WTC11 (cell line): ENCODE measurements at regions not wholly inside any gene's neighbourhood (a gene's known extent, or its start where the extent isn't known, plus 50 kb on each side); places are given as distances from the start of the nearest gene placed in this dataset.

Experiments
- ATAC-seq: fragments of 200-7000 bp; cut with Tn5 transposase; 2 replicates; pipeline ENCODE4 v1.10.0; 2021; ENCODE audit warnings: mild to moderate bottlenecking, moderate library complexity
- CTCF ChIA-PET: fragments of 300-600 bp; sonication (Branson Sonifier 250); formaldehyde crosslinking; loops from one replicate; lab custom pipeline; 2021; ENCODE audit warnings: antibody characterized with exemption; lab: Charles Lee
- POLR2A ChIA-PET: fragments of 350-600 bp; sonication (Branson Sonifier 250); formaldehyde crosslinking; loops from one replicate; lab custom pipeline; 2021; ENCODE audit warnings: antibody characterized with exemption; lab: Charles Lee
- DNase-seq: peaks from one replicate; pipeline ENCODE4 v3.0.0; 2021; ENCODE audit warnings: low spot score
- H3K27ac Mint-ChIP-seq: 2 replicates; pipeline ENCODE4 v1.8.0; 2021; ENCODE audit warnings: mixed read lengths
- H3K27me3 Mint-ChIP-seq: 2 replicates; pipeline ENCODE4 v1.8.0; 2021; ENCODE audit warnings: low read depth, mild to moderate bottlenecking, moderate library complexity, mixed read lengths
- H3K36me3 Mint-ChIP-seq: 2 replicates; pipeline ENCODE4 v1.8.0; 2021; ENCODE audit warnings: mixed read lengths
- H3K4me1 Mint-ChIP-seq: 2 replicates; pipeline ENCODE4 v1.8.0; 2022; ENCODE audit warnings: mixed read lengths
- H3K4me3 Mint-ChIP-seq: 2 replicates; pipeline ENCODE4 v1.8.0; 2021; ENCODE audit warnings: mild to moderate bottlenecking, moderate library complexity, mixed read lengths
- H3K9me3 Mint-ChIP-seq: 2 replicates; pipeline ENCODE4 v1.8.0; 2021; ENCODE audit warnings: mixed read lengths
- ESRRA ChIP-seq: sonication (generic); formaldehyde crosslinking; IDR thresholded peaks from 2 replicates; pipeline ENCODE4 v1.8.1; 2022; ENCODE audit warnings: mild to moderate bottlenecking, missing genetic modification reagents, borderline replicate concordance
- GRHL2 ChIP-seq: fragments of 250-450 bp; sonication (Bioruptor Pico); IDR thresholded peaks from 2 replicates; pipeline ENCODE4 v1.8.0; 2022; ENCODE audit warnings: mild to moderate bottlenecking, moderate library complexity; ENCODE audit not compliant: insufficient replicate concordance, severe bottlenecking
- NFE2L1 ChIP-seq: sonication (generic); formaldehyde crosslinking; IDR thresholded peaks from 2 replicates; pipeline ENCODE4 v1.8.1; 2023; ENCODE audit warnings: missing genetic modification reagents
- NR3C1 ChIP-seq: sonication (generic); formaldehyde crosslinking; conservative IDR thresholded peaks from 2 replicates; pipeline ENCODE4 v1.8.1; 2023; ENCODE audit warnings: low read depth, mild to moderate bottlenecking, missing genetic modification reagents
- OVOL2 ChIP-seq: fragments of 250-450 bp; sonication (Bioruptor Pico); IDR thresholded peaks from 2 replicates; pipeline ENCODE4 v1.9.0; 2021; ENCODE audit warnings: mild to moderate bottlenecking, borderline replicate concordance
- RORB ChIP-seq: fragments of 250-450 bp; sonication (Bioruptor Pico); IDR thresholded peaks from 2 replicates; pipeline ENCODE4 v1.9.0; 2021; ENCODE audit warnings: mild to moderate bottlenecking
- SMAD4 ChIP-seq: sonication (generic); formaldehyde crosslinking; IDR thresholded peaks from 2 replicates; pipeline ENCODE4 v1.8.0; 2022; ENCODE audit warnings: mild to moderate bottlenecking, missing genetic modification reagents
- TEAD1 ChIP-seq: sonication (generic); formaldehyde crosslinking; IDR thresholded peaks from 2 replicates; pipeline ENCODE4 v1.8.0; 2022; ENCODE audit warnings: mild to moderate bottlenecking, missing genetic modification reagents
- ZNF121 ChIP-seq: sonication (generic); formaldehyde crosslinking; IDR thresholded peaks from 2 replicates; pipeline ENCODE4 v1.8.0; 2023; ENCODE audit warnings: missing genetic modification reagents
- ZNF219 ChIP-seq: sonication (generic); formaldehyde crosslinking; IDR thresholded peaks from 2 replicates; pipeline ENCODE4 v1.8.0; 2023; ENCODE audit warnings: missing genetic modification reagents, mild to moderate bottlenecking, borderline replicate concordance
- ZNF671 ChIP-seq: fragments of 250-450 bp; sonication (Bioruptor Pico); IDR thresholded peaks from 2 replicates; pipeline ENCODE4 v1.8.0; 2021; ENCODE audit warnings: mild to moderate bottlenecking
- TF ChIP-seq, protein P1 (sequence below): fragments of 250-450 bp; sonication (Bioruptor Pico); IDR thresholded peaks from 2 replicates; pipeline ENCODE4 v1.8.0; 2021; ENCODE audit warnings: mild to moderate bottlenecking
- TF ChIP-seq, protein P2 (sequence below): sonication (generic); formaldehyde crosslinking; conservative IDR thresholded peaks from 2 replicates; pipeline ENCODE4 v1.8.1; 2023; ENCODE audit warnings: mild to moderate bottlenecking, low read depth, missing genetic modification reagents, moderate library complexity
- TF ChIP-seq, protein P3 (sequence below): fragments of 250-450 bp; sonication (Bioruptor Pico); IDR thresholded peaks from 2 replicates; pipeline ENCODE4 v1.9.0; 2021; ENCODE audit warnings: mild to moderate bottlenecking
- TF ChIP-seq, protein P4 (sequence below): fragments of 250-450 bp; sonication (Bioruptor Pico); IDR thresholded peaks from 2 replicates; pipeline ENCODE4 v1.9.0; 2021; ENCODE audit warnings: mild to moderate bottlenecking
- TF ChIP-seq, protein P5 (sequence below): sonication (generic); formaldehyde crosslinking; IDR thresholded peaks from 2 replicates; pipeline ENCODE4 v1.8.1; 2022; ENCODE audit warnings: mild to moderate bottlenecking, missing genetic modification reagents, moderate library complexity, borderline replicate concordance
- TF ChIP-seq, protein P6 (sequence below): fragments of 200-600 bp; IDR thresholded peaks from 2 replicates; pipeline ENCODE4 v1.8.0; 2022; ENCODE audit warnings: antibody characterized with exemption
- TF ChIP-seq, protein P7 (sequence below): fragments of 250-450 bp; sonication (Bioruptor Pico); IDR thresholded peaks from 2 replicates; pipeline ENCODE4 v1.9.0; 2021; ENCODE audit warnings: mild to moderate bottlenecking, borderline replicate concordance

DNA sequence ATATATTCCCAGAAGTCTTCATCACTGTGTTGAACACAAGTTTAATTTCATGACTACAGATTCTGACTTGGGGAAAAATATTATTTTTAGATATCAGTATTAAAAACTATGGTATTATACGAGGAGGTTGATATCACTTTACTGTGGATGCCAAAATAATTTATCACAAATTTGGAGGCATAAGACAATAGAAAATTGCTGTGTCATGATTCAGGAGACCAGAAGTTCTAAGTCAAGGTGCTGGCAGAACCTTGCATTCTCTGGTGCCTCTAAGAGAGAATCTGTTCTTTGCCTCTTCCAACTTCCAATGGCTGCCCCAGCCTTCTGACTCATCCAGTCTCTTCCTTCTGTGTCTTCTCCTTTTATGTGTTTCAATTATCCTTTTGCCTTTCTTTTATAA is 325.0 kb upstream of the CNTN4 start:
- no peak for DNase-seq
- ATAC-seq: no peak
- Mint-ChIP-seq H3K9me3 (peaks cover 96% of the 10 kb centered on the region), H3K4me1 (no peaks in the 10 kb centered on the region), H3K27ac (no peak overlapping the region), H3K36me3 (peaks cover 74% of the 10 kb centered on the region), H3K27me3 (peaks cover 2% of the 10 kb centered on the region), H3K4me3 (no peak overlapping the region)
- TF ChIP-seq OVOL2 (no peak), GRHL2 (CRISPR knock-in tag) (no peak), SMAD4 (CRISPR knock-in tag) (no peak), ZNF219 (no peak), TEAD1 (no peak), RORB (CRISPR knock-in tag) (no peak), NFE2L1 (CRISPR knock-in tag) (no peak)
- TF ChIP-seq, protein P1, sequence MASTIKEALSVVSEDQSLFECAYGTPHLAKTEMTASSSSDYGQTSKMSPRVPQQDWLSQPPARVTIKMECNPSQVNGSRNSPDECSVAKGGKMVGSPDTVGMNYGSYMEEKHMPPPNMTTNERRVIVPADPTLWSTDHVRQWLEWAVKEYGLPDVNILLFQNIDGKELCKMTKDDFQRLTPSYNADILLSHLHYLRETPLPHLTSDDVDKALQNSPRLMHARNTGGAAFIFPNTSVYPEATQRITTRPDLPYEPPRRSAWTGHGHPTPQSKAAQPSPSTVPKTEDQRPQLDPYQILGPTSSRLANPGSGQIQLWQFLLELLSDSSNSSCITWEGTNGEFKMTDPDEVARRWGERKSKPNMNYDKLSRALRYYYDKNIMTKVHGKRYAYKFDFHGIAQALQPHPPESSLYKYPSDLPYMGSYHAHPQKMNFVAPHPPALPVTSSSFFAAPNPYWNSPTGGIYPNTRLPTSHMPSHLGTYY: no peak
- TF ChIP-seq, protein P2, sequence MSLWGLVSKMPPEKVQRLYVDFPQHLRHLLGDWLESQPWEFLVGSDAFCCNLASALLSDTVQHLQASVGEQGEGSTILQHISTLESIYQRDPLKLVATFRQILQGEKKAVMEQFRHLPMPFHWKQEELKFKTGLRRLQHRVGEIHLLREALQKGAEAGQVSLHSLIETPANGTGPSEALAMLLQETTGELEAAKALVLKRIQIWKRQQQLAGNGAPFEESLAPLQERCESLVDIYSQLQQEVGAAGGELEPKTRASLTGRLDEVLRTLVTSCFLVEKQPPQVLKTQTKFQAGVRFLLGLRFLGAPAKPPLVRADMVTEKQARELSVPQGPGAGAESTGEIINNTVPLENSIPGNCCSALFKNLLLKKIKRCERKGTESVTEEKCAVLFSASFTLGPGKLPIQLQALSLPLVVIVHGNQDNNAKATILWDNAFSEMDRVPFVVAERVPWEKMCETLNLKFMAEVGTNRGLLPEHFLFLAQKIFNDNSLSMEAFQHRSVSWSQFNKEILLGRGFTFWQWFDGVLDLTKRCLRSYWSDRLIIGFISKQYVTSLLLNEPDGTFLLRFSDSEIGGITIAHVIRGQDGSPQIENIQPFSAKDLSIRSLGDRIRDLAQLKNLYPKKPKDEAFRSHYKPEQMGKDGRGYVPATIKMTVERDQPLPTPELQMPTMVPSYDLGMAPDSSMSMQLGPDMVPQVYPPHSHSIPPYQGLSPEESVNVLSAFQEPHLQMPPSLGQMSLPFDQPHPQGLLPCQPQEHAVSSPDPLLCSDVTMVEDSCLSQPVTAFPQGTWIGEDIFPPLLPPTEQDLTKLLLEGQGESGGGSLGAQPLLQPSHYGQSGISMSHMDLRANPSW (CRISPR knock-in tag): no peak
- TF ChIP-seq, protein P3, sequence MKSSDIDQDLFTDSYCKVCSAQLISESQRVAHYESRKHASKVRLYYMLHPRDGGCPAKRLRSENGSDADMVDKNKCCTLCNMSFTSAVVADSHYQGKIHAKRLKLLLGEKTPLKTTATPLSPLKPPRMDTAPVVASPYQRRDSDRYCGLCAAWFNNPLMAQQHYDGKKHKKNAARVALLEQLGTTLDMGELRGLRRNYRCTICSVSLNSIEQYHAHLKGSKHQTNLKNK (CRISPR knock-in tag): no peak
- TF ChIP-seq, protein P4, sequence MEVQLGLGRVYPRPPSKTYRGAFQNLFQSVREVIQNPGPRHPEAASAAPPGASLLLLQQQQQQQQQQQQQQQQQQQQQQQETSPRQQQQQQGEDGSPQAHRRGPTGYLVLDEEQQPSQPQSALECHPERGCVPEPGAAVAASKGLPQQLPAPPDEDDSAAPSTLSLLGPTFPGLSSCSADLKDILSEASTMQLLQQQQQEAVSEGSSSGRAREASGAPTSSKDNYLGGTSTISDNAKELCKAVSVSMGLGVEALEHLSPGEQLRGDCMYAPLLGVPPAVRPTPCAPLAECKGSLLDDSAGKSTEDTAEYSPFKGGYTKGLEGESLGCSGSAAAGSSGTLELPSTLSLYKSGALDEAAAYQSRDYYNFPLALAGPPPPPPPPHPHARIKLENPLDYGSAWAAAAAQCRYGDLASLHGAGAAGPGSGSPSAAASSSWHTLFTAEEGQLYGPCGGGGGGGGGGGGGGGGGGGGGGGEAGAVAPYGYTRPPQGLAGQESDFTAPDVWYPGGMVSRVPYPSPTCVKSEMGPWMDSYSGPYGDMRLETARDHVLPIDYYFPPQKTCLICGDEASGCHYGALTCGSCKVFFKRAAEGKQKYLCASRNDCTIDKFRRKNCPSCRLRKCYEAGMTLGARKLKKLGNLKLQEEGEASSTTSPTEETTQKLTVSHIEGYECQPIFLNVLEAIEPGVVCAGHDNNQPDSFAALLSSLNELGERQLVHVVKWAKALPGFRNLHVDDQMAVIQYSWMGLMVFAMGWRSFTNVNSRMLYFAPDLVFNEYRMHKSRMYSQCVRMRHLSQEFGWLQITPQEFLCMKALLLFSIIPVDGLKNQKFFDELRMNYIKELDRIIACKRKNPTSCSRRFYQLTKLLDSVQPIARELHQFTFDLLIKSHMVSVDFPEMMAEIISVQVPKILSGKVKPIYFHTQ (CRISPR knock-in tag): no peak
- TF ChIP-seq, protein P5, sequence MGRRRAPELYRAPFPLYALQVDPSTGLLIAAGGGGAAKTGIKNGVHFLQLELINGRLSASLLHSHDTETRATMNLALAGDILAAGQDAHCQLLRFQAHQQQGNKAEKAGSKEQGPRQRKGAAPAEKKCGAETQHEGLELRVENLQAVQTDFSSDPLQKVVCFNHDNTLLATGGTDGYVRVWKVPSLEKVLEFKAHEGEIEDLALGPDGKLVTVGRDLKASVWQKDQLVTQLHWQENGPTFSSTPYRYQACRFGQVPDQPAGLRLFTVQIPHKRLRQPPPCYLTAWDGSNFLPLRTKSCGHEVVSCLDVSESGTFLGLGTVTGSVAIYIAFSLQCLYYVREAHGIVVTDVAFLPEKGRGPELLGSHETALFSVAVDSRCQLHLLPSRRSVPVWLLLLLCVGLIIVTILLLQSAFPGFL (CRISPR knock-in tag): no peak
- ChIA-PET POLR2A (no interaction called here), CTCF (no interaction called here)

DNA sequence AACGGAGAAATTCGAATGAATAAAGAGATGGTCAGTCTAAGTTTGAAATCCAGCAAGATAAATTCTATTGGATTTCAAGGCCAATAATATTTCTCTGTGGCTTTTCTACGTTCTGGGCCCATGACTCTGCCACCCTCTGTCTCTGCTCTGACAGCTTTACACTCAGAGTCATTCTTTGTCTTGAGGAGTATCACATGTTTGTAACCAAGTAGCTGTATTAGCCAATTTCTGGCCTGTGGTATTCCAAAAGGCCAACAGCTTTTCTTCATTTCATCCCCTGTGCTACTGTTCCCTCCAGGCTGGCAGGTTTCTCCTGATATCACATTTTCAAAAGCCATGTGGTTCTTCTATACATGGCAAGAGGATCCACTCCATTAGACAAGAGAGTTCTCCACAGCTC is 324.1 kb upstream of the CNTN4 start:
- H3K27ac Mint-ChIP-seq: no peak overlapping the region
- no peak for DNase-seq
- H3K9me3 Mint-ChIP-seq: peaks cover 98% of the 10 kb centered on the region
- peaks cover 2% of the 10 kb centered on the region; the same call in 1 of the 2 replicates for H3K27me3 Mint-ChIP-seq
- H3K4me3 Mint-ChIP-seq: no peak overlapping the region
- ChIA-PET CTCF (no interaction called here), POLR2A (no interaction called here)
- peaks cover 72% of the 10 kb centered on the region for H3K36me3 Mint-ChIP-seq
- TF ChIP-seq, protein P6, sequence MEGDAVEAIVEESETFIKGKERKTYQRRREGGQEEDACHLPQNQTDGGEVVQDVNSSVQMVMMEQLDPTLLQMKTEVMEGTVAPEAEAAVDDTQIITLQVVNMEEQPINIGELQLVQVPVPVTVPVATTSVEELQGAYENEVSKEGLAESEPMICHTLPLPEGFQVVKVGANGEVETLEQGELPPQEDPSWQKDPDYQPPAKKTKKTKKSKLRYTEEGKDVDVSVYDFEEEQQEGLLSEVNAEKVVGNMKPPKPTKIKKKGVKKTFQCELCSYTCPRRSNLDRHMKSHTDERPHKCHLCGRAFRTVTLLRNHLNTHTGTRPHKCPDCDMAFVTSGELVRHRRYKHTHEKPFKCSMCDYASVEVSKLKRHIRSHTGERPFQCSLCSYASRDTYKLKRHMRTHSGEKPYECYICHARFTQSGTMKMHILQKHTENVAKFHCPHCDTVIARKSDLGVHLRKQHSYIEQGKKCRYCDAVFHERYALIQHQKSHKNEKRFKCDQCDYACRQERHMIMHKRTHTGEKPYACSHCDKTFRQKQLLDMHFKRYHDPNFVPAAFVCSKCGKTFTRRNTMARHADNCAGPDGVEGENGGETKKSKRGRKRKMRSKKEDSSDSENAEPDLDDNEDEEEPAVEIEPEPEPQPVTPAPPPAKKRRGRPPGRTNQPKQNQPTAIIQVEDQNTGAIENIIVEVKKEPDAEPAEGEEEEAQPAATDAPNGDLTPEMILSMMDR: no peak
- TF ChIP-seq TEAD1 (no peak), ZNF121 (CRISPR knock-in tag) (no peak), NR3C1 (CRISPR knock-in tag) (no peak), GRHL2 (CRISPR knock-in tag) (no peak), ESRRA (CRISPR knock-in tag) (no peak), ZNF671 (CRISPR knock-in tag) (no peak)
- TF ChIP-seq, protein P7, sequence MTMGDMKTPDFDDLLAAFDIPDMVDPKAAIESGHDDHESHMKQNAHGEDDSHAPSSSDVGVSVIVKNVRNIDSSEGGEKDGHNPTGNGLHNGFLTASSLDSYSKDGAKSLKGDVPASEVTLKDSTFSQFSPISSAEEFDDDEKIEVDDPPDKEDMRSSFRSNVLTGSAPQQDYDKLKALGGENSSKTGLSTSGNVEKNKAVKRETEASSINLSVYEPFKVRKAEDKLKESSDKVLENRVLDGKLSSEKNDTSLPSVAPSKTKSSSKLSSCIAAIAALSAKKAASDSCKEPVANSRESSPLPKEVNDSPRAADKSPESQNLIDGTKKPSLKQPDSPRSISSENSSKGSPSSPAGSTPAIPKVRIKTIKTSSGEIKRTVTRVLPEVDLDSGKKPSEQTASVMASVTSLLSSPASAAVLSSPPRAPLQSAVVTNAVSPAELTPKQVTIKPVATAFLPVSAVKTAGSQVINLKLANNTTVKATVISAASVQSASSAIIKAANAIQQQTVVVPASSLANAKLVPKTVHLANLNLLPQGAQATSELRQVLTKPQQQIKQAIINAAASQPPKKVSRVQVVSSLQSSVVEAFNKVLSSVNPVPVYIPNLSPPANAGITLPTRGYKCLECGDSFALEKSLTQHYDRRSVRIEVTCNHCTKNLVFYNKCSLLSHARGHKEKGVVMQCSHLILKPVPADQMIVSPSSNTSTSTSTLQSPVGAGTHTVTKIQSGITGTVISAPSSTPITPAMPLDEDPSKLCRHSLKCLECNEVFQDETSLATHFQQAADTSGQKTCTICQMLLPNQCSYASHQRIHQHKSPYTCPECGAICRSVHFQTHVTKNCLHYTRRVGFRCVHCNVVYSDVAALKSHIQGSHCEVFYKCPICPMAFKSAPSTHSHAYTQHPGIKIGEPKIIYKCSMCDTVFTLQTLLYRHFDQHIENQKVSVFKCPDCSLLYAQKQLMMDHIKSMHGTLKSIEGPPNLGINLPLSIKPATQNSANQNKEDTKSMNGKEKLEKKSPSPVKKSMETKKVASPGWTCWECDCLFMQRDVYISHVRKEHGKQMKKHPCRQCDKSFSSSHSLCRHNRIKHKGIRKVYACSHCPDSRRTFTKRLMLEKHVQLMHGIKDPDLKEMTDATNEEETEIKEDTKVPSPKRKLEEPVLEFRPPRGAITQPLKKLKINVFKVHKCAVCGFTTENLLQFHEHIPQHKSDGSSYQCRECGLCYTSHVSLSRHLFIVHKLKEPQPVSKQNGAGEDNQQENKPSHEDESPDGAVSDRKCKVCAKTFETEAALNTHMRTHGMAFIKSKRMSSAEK (CRISPR knock-in tag): no peak
- ATAC-seq: no peak
- H3K4me1 Mint-ChIP-seq: no peaks in the 10 kb centered on the region
